Suprapubic skin (tissue), 4 donors: ENCODE measurements at regions not wholly inside any gene's neighbourhood (a gene's known extent, or its start where the extent isn't known, plus 50 kb on each side); places are given as distances from the start of the nearest gene placed in this dataset.

Experiments
- DNase-seq, 2 donors: peaks; one replicate each; pipeline ENCODE4 v3.0.0-alpha.2; 2019; ENCODE audit warnings: low spot score in 2 of 2
- H3K27ac ChIP-seq: fragments of 200-600 bp; sonication (generic); one replicate; pipeline ENCODE4 v1.5.1; 2019
- H3K27me3 ChIP-seq: fragments of 200-600 bp; sonication (generic); one replicate; pipeline ENCODE4 v1.5.1; 2019
- H3K36me3 ChIP-seq: fragments of 200-600 bp; sonication (generic); one replicate; pipeline ENCODE4 v1.5.1; 2019
- H3K4me1 ChIP-seq: fragments of 200-600 bp; sonication (generic); one replicate; pipeline ENCODE4 v1.5.1; 2019
- H3K4me3 ChIP-seq: fragments of 200-600 bp; sonication (generic); one replicate; pipeline ENCODE4 v1.5.1; 2019; ENCODE audit warnings: mild to moderate bottlenecking
- H3K9me3 ChIP-seq: fragments of 200-600 bp; sonication (generic); one replicate; pipeline ENCODE4 v1.5.1; 2019
- EP300 ChIP-seq: sonication (generic); formaldehyde crosslinking; IDR thresholded peaks from one replicate; pipeline ENCODE4 v1.6.1; 2017; ENCODE audit warnings: antibody characterized with exemption
- POLR2A ChIP-seq, 2 donors: fragments of 450-650 bp; IDR thresholded peaks; one replicate each; pipeline ENCODE4 v1.6.1; 2017; ENCODE audit warnings: antibody characterized with exemption in 2 of 2, mild to moderate bottlenecking in 2 of 2, moderate library complexity in 2 of 2
- POLR2AphosphoS5 ChIP-seq, 3 donors: sonication (generic); formaldehyde crosslinking; IDR thresholded peaks; one replicate each; pipeline ENCODE4 v1.6.1; 2017; ENCODE audit warnings: antibody characterized with exemption in 3 of 3
- WGBS: methylation state at CpG from one replicate; pipeline ENCODE4 v1.1.5; 2018; 5-methylcytosine and 5-hydroxymethylcytosine counted together
- TF ChIP-seq, protein P1 (sequence below), 2 donors: fragments of 200-600 bp in 1 of 2; fragments of 450-650 bp in 1 of 2; sonication (generic) in 1 of 2; IDR thresholded peaks; one replicate each; pipeline ENCODE4 v1.5.1; 2016 to 2019; ENCODE audit warnings: antibody characterized with exemption in 2 of 2, mild to moderate bottlenecking in 1 of 2, moderate library complexity in 1 of 2

DNA sequence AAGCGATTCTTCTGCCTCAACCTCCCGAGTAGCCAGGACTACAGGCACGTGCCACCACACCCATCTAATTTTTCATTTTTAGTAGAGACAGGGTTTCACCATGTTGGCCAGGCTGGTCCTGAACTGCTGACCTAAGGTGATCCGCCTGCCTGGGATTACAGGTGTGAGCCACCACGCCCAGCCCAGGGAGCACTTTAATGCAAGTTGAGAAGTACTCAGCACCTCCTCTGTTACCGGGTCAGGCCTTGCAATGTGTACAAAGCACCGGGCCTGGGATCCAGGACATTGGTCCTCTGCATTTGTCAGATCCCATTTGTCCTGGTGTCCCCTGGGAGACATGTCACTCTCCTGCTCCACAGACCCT lies 143.6 kb downstream of the TOMM20 start:
- DNase-seq, result no peak
- H3K27me3 ChIP-seq, result no peaks in the 10 kb centered on the region
- no peak for TF ChIP-seq EP300
- TF ChIP-seq, protein P1, sequence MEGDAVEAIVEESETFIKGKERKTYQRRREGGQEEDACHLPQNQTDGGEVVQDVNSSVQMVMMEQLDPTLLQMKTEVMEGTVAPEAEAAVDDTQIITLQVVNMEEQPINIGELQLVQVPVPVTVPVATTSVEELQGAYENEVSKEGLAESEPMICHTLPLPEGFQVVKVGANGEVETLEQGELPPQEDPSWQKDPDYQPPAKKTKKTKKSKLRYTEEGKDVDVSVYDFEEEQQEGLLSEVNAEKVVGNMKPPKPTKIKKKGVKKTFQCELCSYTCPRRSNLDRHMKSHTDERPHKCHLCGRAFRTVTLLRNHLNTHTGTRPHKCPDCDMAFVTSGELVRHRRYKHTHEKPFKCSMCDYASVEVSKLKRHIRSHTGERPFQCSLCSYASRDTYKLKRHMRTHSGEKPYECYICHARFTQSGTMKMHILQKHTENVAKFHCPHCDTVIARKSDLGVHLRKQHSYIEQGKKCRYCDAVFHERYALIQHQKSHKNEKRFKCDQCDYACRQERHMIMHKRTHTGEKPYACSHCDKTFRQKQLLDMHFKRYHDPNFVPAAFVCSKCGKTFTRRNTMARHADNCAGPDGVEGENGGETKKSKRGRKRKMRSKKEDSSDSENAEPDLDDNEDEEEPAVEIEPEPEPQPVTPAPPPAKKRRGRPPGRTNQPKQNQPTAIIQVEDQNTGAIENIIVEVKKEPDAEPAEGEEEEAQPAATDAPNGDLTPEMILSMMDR (IDR thresholded peaks at IDR 0.05), result no peak
- no peak for TF ChIP-seq POLR2A (IDR thresholded peaks at IDR 0.05)
- no peak for TF ChIP-seq POLR2AphosphoS5 (IDR thresholded peaks at IDR 0.05)
- no peaks in the 10 kb centered on the region for H3K36me3 ChIP-seq
- H3K9me3 ChIP-seq, result no peaks in the 10 kb centered on the region
- no peak overlapping the region for H3K4me3 ChIP-seq
- peaks cover 62% of the 10 kb centered on the region for H3K4me1 ChIP-seq
- WGBS, result 88% methylated on average over 7 of the region's 7 CpGs
- peak overlapping the region; percentile 92 for H3K27ac ChIP-seq

DNA sequence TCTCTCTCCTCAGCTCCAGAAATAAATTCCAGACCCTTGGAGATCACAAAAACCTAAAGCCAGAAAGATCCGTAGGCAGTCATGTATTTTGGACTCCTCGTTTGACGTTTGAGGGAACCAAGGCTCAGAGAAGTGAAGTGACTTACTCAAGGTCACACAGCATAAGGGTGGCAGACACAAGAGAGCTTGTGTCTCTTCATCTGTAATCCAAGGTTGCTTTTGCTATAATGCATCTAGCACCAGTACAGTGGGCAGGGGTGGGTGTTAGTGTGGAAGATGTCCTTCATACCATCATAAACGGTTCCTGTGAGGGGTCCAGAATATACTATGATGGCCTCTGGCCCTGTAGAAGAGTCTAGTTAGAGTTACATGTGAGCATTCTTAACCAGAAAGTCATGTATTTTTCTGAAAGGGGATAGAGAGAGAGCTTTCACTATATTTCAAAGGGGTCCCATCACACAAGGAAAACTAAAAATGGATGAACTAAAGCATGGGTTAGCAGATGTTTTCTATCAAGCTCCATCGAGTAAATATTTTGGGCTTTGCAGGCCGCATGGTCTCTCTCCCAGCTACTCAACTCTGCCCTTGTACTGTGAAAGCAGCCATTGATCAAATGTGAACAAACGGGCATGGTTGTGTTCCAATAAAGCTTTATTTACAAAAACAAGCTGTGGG lies 144.9 kb downstream of the TOMM20 start:
- peak overlapping the region; percentile 92 for H3K27ac ChIP-seq
- 79% methylated on average over 7 of the region's 7 CpGs for WGBS
- H3K4me1 ChIP-seq, result peaks cover 72% of the 10 kb centered on the region

DNA sequence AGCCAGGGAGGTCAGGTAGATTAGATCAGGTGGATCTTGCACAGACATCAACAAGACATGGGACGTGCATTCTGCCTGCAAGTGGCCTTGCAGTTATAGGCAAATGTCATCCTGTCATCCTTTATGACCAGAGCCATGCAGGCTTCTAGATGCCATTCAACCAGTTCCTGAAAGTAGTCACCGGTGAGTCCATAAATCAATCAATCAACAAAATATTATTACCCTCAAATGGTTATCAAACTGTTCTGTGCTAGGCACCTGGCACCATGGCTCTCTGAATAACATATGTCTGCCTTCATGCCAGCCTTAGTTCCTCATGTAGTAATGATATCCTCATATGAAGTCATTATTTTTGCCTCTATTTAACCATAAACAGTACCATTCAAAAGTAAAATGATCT lies 146.9 kb downstream of the TOMM20 start:
- Histone ChIP-seq H3K36me3 (no peaks in the 10 kb centered on the region), H3K4me1 (peaks cover 64% of the 10 kb centered on the region), H3K4me3 (no peak overlapping the region), H3K27me3 (no peaks in the 10 kb centered on the region), H3K9me3 (no peaks in the 10 kb centered on the region), H3K27ac (peak overlapping the region; percentile 94)
- DNase-seq, result no peak
- WGBS, result 92% methylated on average over 1 of the region's 2 CpGs
- TF ChIP-seq POLR2A (IDR thresholded peaks at IDR 0.05) (no peak), POLR2AphosphoS5 (IDR thresholded peaks at IDR 0.05) (no peak), EP300 (no peak)
- TF ChIP-seq, protein P1 (IDR thresholded peaks at IDR 0.05), result no peak

More for the DNA sequence above, 144.9 kb downstream of the TOMM20 start:
- TF ChIP-seq, protein P1 (IDR thresholded peaks at IDR 0.05), result no peak
- TF ChIP-seq EP300, result no peak
- Histone ChIP-seq H3K9me3 (no peaks in the 10 kb centered on the region), H3K27me3 (no peaks in the 10 kb centered on the region), H3K36me3 (no peaks in the 10 kb centered on the region), H3K4me3 (no peak overlapping the region)
- no peak for DNase-seq

DNA sequence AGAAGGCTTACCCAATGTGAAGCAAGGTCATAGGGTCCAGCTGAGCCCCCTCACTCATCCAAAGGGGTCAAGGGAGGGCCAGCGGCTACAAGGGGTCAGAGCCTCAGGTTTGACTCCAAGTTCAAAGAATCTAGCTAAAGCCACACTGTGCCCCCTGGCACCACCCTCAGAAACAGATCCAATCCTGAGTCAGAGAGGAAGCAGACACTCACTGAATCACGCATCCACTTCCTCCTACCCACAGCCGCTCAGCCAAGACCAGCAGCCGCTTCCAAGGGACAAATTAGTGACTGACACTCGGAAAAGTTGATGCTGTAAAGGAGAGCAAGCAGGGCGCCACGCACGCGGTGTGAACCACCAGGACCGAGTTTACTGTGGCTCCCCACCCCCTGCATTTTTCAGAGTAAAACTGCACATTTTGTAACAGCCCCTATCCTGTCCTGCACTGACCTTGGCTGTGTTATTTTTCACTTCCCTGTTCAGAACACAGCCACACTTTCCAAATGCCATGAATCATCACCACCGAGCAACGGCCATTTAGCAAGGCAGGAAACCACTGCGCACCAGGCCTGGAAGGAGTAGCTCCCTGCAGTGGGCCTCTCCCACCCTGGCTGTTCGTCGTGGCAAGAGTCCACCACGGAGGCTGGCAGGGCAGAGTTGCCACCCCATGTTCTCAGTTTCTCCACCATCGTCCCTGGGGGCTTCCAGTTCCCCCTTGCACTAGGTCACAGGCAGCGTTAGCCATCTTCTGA lies 147.8 kb downstream of the TOMM20 start:
- Histone ChIP-seq H3K4me1 (peaks cover 63% of the 10 kb centered on the region), H3K27me3 (no peaks in the 10 kb centered on the region), H3K27ac (peak overlapping the region; percentile 94), H3K4me3 (peak overlapping the region; percentile 13), H3K36me3 (no peaks in the 10 kb centered on the region), H3K9me3 (no peaks in the 10 kb centered on the region)
- 51% methylated on average over 18 of the region's 18 CpGs for whole genome bisulfite sequencing
- TF ChIP-seq POLR2AphosphoS5 (IDR thresholded peaks at IDR 0.05), result peak in 2 of 3 donors; percentile 90 to 95
- peak in 1 of 2 donors; percentile 21 for TF ChIP-seq POLR2A (IDR thresholded peaks at IDR 0.05)
- TF ChIP-seq, protein P1 (IDR thresholded peaks at IDR 0.05), result no peak
- peak; percentile 94 to 95 for DNase-seq

DNA sequence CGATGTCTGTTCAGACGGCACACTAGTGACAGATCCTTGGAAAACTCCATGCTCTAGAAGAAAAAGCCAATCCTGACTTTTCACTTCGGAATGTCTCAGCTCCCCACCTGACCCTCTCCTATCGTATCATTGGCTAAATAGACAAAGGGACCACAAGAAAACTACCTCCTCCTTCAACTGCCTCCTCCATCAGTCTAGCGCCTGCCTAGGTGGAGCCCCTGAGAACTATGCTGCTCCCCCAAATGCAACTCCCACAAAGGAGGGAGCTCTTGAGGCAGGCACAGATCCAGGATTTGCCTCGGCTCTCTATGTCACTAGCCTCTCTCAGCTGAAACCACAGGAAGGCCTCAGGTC lies 148.4 kb downstream of the TOMM20 start:
- peak in 1 of 2 donors; percentile 69 for DNase-seq
- Histone ChIP-seq H3K4me3 (peak overlapping the region; percentile 13), H3K36me3 (no peaks in the 10 kb centered on the region), H3K4me1 (peaks cover 63% of the 10 kb centered on the region), H3K9me3 (no peaks in the 10 kb centered on the region), H3K27me3 (no peaks in the 10 kb centered on the region), H3K27ac (peak overlapping the region; percentile 94)
- 69% methylated on average over 6 of the region's 6 CpGs for WGBS
- TF ChIP-seq POLR2AphosphoS5 (IDR thresholded peaks at IDR 0.05) (no peak), EP300 (no peak), POLR2A (IDR thresholded peaks at IDR 0.05) (no peak)
- TF ChIP-seq, protein P1 (IDR thresholded peaks at IDR 0.05), result no peak
